Neural crest cell (in vitro differentiated cells): ENCODE measurements at regions not wholly inside any gene's neighbourhood (a gene's known extent, or its start where the extent isn't known, plus 50 kb on each side); places are given as distances from the start of the nearest gene placed in this dataset.
"Not testable (repeated sequence)": the region's sequence is repeated elsewhere in the genome, so short reads cannot be mapped to it uniquely, and the experiment has no call there.

Experiments
- DNase-seq: peaks from one replicate; pipeline ENCODE4 v3.0.0; 2021; ENCODE audit warnings: low read depth, mixed read lengths, low spot score
- H3K27ac Mint-ChIP-seq: one replicate; pipeline ENCODE4 v1.8.0; 2021; ENCODE audit warnings: mild to moderate bottlenecking, mixed read lengths; ENCODE audit not compliant: unreplicated experiment
- H3K27me3 Mint-ChIP-seq: 2 replicates; pipeline ENCODE4 v1.8.0; 2021; ENCODE audit warnings: low read depth, mild to moderate bottlenecking, mixed read lengths
- H3K36me3 Mint-ChIP-seq: 2 replicates; pipeline ENCODE4 v1.8.0; 2021; ENCODE audit warnings: low read depth, mild to moderate bottlenecking, mixed read lengths
- H3K4me1 Mint-ChIP-seq: 2 replicates; pipeline ENCODE4 v1.8.0; 2021; ENCODE audit warnings: mixed read lengths
- H3K4me3 Mint-ChIP-seq: one replicate; pipeline ENCODE4 v1.8.0; 2021; ENCODE audit warnings: mild to moderate bottlenecking, mixed read lengths
- H3K9me3 Mint-ChIP-seq: 2 replicates; pipeline ENCODE4 v1.8.0; 2021; ENCODE audit warnings: mixed read lengths
- TF ChIP-seq, protein P1 (sequence below): fragments of 200-600 bp; sonication (generic); conservative IDR thresholded peaks from 2 replicates; pipeline ENCODE4 v1.5.0; 2021; ENCODE audit warnings: antibody characterized with exemption, mild to moderate bottlenecking

- H3K27ac Mint-ChIP-seq: no peak overlapping the region
- no peaks in the 10 kb centered on the region for H3K27me3 Mint-ChIP-seq
- no peaks in the 10 kb centered on the region for H3K4me1 Mint-ChIP-seq
- no peak for DNase-seq
- no peaks in the 10 kb centered on the region for H3K36me3 Mint-ChIP-seq
- H3K9me3 Mint-ChIP-seq: no peaks in the 10 kb centered on the region
- TF ChIP-seq, protein P1, sequence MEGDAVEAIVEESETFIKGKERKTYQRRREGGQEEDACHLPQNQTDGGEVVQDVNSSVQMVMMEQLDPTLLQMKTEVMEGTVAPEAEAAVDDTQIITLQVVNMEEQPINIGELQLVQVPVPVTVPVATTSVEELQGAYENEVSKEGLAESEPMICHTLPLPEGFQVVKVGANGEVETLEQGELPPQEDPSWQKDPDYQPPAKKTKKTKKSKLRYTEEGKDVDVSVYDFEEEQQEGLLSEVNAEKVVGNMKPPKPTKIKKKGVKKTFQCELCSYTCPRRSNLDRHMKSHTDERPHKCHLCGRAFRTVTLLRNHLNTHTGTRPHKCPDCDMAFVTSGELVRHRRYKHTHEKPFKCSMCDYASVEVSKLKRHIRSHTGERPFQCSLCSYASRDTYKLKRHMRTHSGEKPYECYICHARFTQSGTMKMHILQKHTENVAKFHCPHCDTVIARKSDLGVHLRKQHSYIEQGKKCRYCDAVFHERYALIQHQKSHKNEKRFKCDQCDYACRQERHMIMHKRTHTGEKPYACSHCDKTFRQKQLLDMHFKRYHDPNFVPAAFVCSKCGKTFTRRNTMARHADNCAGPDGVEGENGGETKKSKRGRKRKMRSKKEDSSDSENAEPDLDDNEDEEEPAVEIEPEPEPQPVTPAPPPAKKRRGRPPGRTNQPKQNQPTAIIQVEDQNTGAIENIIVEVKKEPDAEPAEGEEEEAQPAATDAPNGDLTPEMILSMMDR: no peak
- H3K4me3 Mint-ChIP-seq: no peak overlapping the region
Observed at GRCh38 chr16:24653725-24654124, 75.7 kb upstream of the TNRC6A start.

DNA sequence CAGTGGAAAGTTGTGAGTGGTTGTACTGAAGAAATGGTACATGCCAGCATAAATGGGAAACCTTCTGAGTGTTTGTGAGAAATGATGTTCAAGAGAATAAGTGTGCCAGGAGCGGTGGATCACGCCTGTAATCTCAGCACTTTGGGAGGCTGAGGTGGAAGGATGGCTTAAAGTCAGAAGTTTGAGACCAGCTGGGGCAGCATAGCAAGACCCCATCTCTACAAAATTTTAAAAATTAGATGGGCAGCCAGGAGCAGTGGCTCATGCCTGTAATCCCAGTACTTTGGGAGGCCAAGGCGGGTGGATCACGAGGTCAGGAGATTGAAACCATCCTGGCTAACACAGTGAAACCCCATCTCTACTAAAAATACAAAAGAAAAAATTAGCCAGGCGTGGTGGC is 63.5 kb upstream of the TNRC6A start:
- not testable (repeated sequence) for H3K27me3 Mint-ChIP-seq, H3K9me3 Mint-ChIP-seq, H3K27ac Mint-ChIP-seq, DNase-seq, H3K36me3 Mint-ChIP-seq, H3K4me3 Mint-ChIP-seq
- peaks cover 11% of the 10 kb centered on the region for H3K4me1 Mint-ChIP-seq

- no peaks in the 10 kb centered on the region for H3K36me3 Mint-ChIP-seq
- H3K9me3 Mint-ChIP-seq: no peaks in the 10 kb centered on the region
- H3K27me3 Mint-ChIP-seq: peaks cover 7% of the 10 kb centered on the region
- H3K4me3 Mint-ChIP-seq: no peak overlapping the region
- no peak for DNase-seq
- no peak overlapping the region for H3K27ac Mint-ChIP-seq
- peaks cover 16% of the 10 kb centered on the region for H3K4me1 Mint-ChIP-seq
- TF ChIP-seq, protein P1: no peak
Observed at GRCh38 chr16:24667244-24667764, 62.1 kb upstream of the TNRC6A start.

DNA sequence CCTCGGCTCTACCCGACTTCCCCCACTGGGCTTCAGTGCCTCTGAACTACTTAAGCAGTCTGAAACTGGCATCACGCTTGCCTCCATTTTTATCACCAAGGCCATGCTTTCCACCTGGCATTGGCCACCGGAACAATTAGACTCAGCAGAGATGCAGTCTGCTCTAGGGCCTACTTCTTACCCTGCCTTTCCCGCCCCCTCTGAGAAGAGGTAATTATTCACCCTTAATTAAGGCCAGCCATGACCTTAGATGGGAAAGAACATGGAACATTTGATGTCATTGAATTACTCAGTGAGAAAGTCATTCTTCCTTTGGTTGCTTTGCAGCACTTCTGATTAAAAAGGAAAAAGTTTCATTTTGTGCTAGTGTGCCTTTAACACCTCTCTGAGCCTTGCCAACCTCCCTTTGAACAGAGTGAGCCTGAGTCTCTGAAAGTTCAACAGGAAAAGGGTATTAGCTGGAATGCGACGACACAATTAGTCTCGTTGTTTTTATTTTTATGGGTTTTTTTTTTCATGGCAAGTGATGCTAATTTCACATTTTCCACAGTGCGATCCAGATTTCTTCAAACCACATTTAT is 60.9 kb upstream of the TNRC6A start:
- Mint-ChIP-seq H3K9me3 (no peaks in the 10 kb centered on the region), H3K4me1 (peaks cover 16% of the 10 kb centered on the region), H3K4me3 (no peak overlapping the region), H3K27me3 (peaks cover 7% of the 10 kb centered on the region), H3K36me3 (no peaks in the 10 kb centered on the region), H3K27ac (no peak overlapping the region)
- DNase-seq: no peak
- TF ChIP-seq, protein P1: no peak

GRCh38 chr16:24670623-24671454 is 58.6 kb upstream of the TNRC6A start:
- no peak overlapping the region for H3K4me3 Mint-ChIP-seq
- no peaks in the 10 kb centered on the region for H3K9me3 Mint-ChIP-seq
- peaks cover 16% of the 10 kb centered on the region for H3K4me1 Mint-ChIP-seq
- H3K27ac Mint-ChIP-seq: no peak overlapping the region
- peak; percentile 20 for DNase-seq
- TF ChIP-seq, protein P1: no peak
- peaks cover 7% of the 10 kb centered on the region for H3K27me3 Mint-ChIP-seq
- no peaks in the 10 kb centered on the region for H3K36me3 Mint-ChIP-seq

GRCh38 chr16:24671455-24671954 is 57.9 kb upstream of the TNRC6A start:
- Mint-ChIP-seq H3K9me3 (no peaks in the 10 kb centered on the region), H3K4me1 (peaks cover 16% of the 10 kb centered on the region), H3K27me3 (peaks cover 7% of the 10 kb centered on the region), H3K36me3 (no peaks in the 10 kb centered on the region), H3K4me3 (no peak overlapping the region), H3K27ac (no peak overlapping the region)
- TF ChIP-seq, protein P1: no peak
- no peak for DNase-seq
